Mesodermal cell (in vitro differentiated cells): ENCODE measurements at regions not wholly inside any gene's neighbourhood (a gene's known extent, or its start where the extent isn't known, plus 50 kb on each side); places are given as distances from the start of the nearest gene placed in this dataset.
A peak's percentile ranks its signal among the peaks of the same experiment; 100 is the strongest.

Experiments used
- H3K27ac ChIP-seq: 2 replicates; pipeline ENCODE4 v1.7.0; 2013; ENCODE audit warnings: mild to moderate bottlenecking, low read depth, low read length, moderate library complexity; ENCODE audit not compliant: severe bottlenecking
- H3K36me3 ChIP-seq: 2 replicates; pipeline ENCODE4 v1.7.1; 2013; ENCODE audit warnings: mild to moderate bottlenecking, low read length, moderate library complexity; ENCODE audit not compliant: control insufficient read depth, insufficient read depth
- H3K4me1 ChIP-seq: one replicate; pipeline ENCODE4 v1.7.1; 2013; ENCODE audit warnings: mild to moderate bottlenecking, low read length; ENCODE audit not compliant: insufficient read depth, control insufficient read depth, poor library complexity, severe bottlenecking
- H3K4me3 ChIP-seq: 2 replicates; pipeline ENCODE4 v1.7.0; 2013; ENCODE audit warnings: low read length, control low read depth, mild to moderate bottlenecking; ENCODE audit not compliant: insufficient read depth, poor library complexity, severe bottlenecking; ENCODE audit errors: extremely low read depth
- H3K9me3 ChIP-seq: 2 replicates; pipeline ENCODE4 v1.7.1; 2013; ENCODE audit warnings: mild to moderate bottlenecking, low read length, moderate library complexity; ENCODE audit not compliant: control insufficient read depth
- WGBS, 2 experiments: methylation state at CpG; one replicate each; pipeline ENCODE4 v1.1.5; 2013; ENCODE audit warnings: missing lambda C conversion rate in 2 of 2; ENCODE audit not compliant: insufficient coverage in 2 of 2; 5-methylcytosine and 5-hydroxymethylcytosine counted together

GRCh38 chr11:115736146-115736545 lies 231.9 kb upstream of the CADM1 start:
- WGBS, 2 experiments, result 91% methylated on average over 1 of the region's 3 CpGs; no CpG with 5 or more reads in 1 of the 2 experiments
- no peaks in the 10 kb centered on the region for H3K36me3 ChIP-seq
- H3K4me1 ChIP-seq, result peaks cover 19% of the 10 kb centered on the region
- H3K4me3 ChIP-seq, result no peak overlapping the region
- H3K27ac ChIP-seq, result no peak overlapping the region
- H3K9me3 ChIP-seq, result no peaks in the 10 kb centered on the region

- no peak overlapping the region for H3K4me3 ChIP-seq
- no peak overlapping the region for H3K27ac ChIP-seq
- no peaks in the 10 kb centered on the region for H3K36me3 ChIP-seq
- WGBS, 2 experiments, result 88% methylated on average over 1 of the region's 2 CpGs; no CpG with 5 or more reads in 1 of the 2 experiments
- no peaks in the 10 kb centered on the region for H3K9me3 ChIP-seq
- H3K4me1 ChIP-seq, result no peaks in the 10 kb centered on the region
These were observed 220.5 kb upstream of the CADM1 start for GRCh38 chr11:115724666-115725065.

- Histone ChIP-seq H3K4me1 (no peaks in the 10 kb centered on the region), H3K27ac (no peak overlapping the region), H3K36me3 (no peaks in the 10 kb centered on the region), H3K4me3 (no peak overlapping the region), H3K9me3 (no peaks in the 10 kb centered on the region)
- WGBS, 2 experiments, result 94 to 96% methylated on average over 2 of the region's 4 CpGs
These were observed 218.5 kb upstream of the CADM1 start for GRCh38 chr11:115722711-115723110.

GRCh38 chr11:115721296-115721995 lies 217.2 kb upstream of the CADM1 start:
- no peak overlapping the region for H3K4me3 ChIP-seq
- WGBS, 2 experiments, result 91 to 100% methylated on average over 1 to 2 of the region's 3 CpGs
- H3K36me3 ChIP-seq, result no peaks in the 10 kb centered on the region
- H3K4me1 ChIP-seq, result no peaks in the 10 kb centered on the region
- no peaks in the 10 kb centered on the region for H3K9me3 ChIP-seq
- H3K27ac ChIP-seq, result no peak overlapping the region

GRCh38 chr11:115720602-115721245 lies 216.5 kb upstream of the CADM1 start:
- H3K27ac ChIP-seq, result no peak overlapping the region
- H3K4me1 ChIP-seq, result no peaks in the 10 kb centered on the region
- H3K36me3 ChIP-seq, result no peaks in the 10 kb centered on the region
- H3K4me3 ChIP-seq, result no peak overlapping the region
- no peaks in the 10 kb centered on the region for H3K9me3 ChIP-seq
- 73 to 85% methylated on average over 4 of the region's 9 CpGs for WGBS, 2 experiments

- H3K27ac ChIP-seq, result no peak overlapping the region
- no peaks in the 10 kb centered on the region for H3K4me1 ChIP-seq
- H3K36me3 ChIP-seq, result no peaks in the 10 kb centered on the region
- H3K9me3 ChIP-seq, result no peaks in the 10 kb centered on the region
- no peak overlapping the region for H3K4me3 ChIP-seq
- 83 to 92% methylated on average over 2 to 3 of the region's 3 CpGs for WGBS, 2 experiments
These were observed 214.7 kb upstream of the CADM1 start for GRCh38 chr11:115718945-115719344.

- Histone ChIP-seq H3K9me3 (no peaks in the 10 kb centered on the region), H3K4me1 (no peaks in the 10 kb centered on the region), H3K36me3 (no peaks in the 10 kb centered on the region), H3K4me3 (no peak overlapping the region), H3K27ac (no peak overlapping the region)
- WGBS, 2 experiments, result 86 to 95% methylated on average over 5 to 6 of the region's 6 CpGs
These were observed 213.9 kb upstream of the CADM1 start for GRCh38 chr11:115718106-115718505.

GRCh38 chr11:115716601-115717529 lies 212.7 kb upstream of the CADM1 start:
- Histone ChIP-seq H3K4me1 (no peaks in the 10 kb centered on the region), H3K27ac (peak overlapping the region; percentile 41), H3K4me3 (no peak overlapping the region), H3K9me3 (no peaks in the 10 kb centered on the region), H3K36me3 (no peaks in the 10 kb centered on the region)
- WGBS, 2 experiments, result 73 to 77% methylated on average over 18 to 19 of the region's 29 CpGs

GRCh38 chr11:115716080-115716479 lies 211.9 kb upstream of the CADM1 start:
- WGBS, 2 experiments, result 96 to 100% methylated on average over 2 to 4 of the region's 7 CpGs
- H3K36me3 ChIP-seq, result no peaks in the 10 kb centered on the region
- no peaks in the 10 kb centered on the region for H3K4me1 ChIP-seq
- H3K9me3 ChIP-seq, result no peaks in the 10 kb centered on the region
- H3K27ac ChIP-seq, result peak overlapping the region; percentile 41
- H3K4me3 ChIP-seq, result no peak overlapping the region

- no peak overlapping the region for H3K27ac ChIP-seq
- no peak overlapping the region for H3K4me3 ChIP-seq
- WGBS, 2 experiments, result 90 to 100% methylated on average over 3 of the region's 3 CpGs
- H3K4me1 ChIP-seq, result no peaks in the 10 kb centered on the region
- H3K36me3 ChIP-seq, result no peaks in the 10 kb centered on the region
- no peaks in the 10 kb centered on the region for H3K9me3 ChIP-seq
These were observed 211.1 kb upstream of the CADM1 start for GRCh38 chr11:115715251-115715770.
